ENCODE measurements at regions not wholly inside any gene's neighbourhood (a gene's known extent, or its start where the extent isn't known, plus 50 kb on each side); places are given as distances from the start of the nearest gene placed in this dataset.

DNA sequence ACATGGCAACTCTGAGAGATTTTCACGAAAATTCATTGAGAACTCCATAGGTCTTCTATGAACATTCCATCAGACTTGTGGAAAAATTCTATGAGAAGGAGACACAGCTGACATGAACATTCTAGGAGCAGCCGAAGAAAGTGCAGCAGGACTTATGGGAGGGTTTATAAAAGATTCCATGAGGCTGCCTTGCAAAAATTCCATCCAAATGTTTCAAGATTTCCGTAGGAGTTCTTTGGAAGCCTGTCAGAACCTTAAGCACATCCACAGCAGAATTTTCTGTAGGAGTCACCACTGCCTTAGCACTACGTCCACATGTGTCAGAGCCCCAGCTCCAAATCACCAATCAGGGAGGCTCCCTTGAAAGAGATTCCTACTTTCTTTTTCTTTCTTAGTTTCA is 67.0 kb upstream of the MSX1 start:
- POLR2A ChIA-PET, result no interaction called here

DNA sequence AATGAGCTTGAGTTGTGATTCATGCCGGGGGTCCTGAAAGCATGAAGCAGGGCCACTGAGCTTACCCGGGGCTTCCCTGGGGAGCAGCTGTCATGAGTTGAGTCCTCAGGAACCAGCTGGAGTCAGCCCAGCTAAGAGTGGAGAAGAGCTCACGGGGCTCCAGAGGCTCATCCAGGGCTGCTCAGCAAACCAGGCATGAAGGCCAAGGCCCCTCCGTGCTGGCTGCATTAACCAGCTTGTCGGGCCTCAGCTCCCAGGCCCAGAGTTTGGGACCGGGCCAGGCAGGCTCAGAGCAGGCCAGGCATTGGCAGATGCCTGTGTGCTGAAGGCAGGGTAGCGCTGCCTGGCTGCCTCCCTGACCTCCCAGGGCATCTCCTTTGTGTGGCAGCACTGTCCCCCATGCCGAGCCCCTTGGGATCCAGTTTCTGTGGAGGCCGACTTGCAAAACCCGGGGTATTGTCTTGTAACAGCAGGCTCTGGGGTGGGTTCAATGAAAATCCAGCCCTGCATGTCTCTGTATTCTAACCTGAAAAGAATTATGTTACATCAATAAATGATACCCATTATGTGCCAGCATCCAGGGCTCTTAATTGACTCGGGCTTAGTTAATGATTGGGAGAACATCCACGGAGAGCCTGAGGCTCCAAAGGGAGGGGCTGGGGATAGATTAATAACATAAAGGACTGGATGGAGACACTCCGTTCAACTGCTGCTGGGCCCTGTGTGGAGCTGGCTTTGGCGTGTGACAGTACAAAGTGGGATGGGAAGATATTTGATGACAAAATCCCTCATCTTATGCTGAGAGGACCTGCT is 68.0 kb upstream of the MSX1 start:
- Histone ChIP-seq H3K4me1 (ENCODE audit: control insufficient read depth in 2 of 2, insufficient read depth in 2 of 2, low read length in 2 of 2) (no peaks in the 10 kb centered on the region), H3K27ac (ENCODE audit: low read depth, low read length) (no peak overlapping the region), H3K9me3 (ENCODE audit: control insufficient read depth in 2 of 3, low read length in 3 of 3) (peaks cover 0 to 26% (median 0%) of the 10 kb centered on the region in 3 experiments), H3K4me3 (ENCODE audit: low read length) (no peak overlapping the region), H3K27me3 (ENCODE audit: control insufficient read depth in 2 of 2, insufficient read depth in 2 of 2, low read length in 2 of 2) (no peaks in the 10 kb centered on the region), H3K36me3 (ENCODE audit: control insufficient read depth in 2 of 3, insufficient read depth in 3 of 3, low read length in 3 of 3) (no peaks in the 10 kb centered on the region)
- Mint-ChIP-seq H3K36me3 (peaks cover 3 to 22% (median 9%) of the 10 kb centered on the region in 5 donors), H3K9me3 (peaks cover 20 to 74% (median 29%) of the 10 kb centered on the region in 11 donors), H3K27me3 (peaks cover 0 to 21% (median 11%) of the 10 kb centered on the region in 5 donors), H3K4me3 (no peak overlapping the region), H3K27ac (no peak overlapping the region), H3K4me1 (peaks cover 0 to 6% (median 0%) of the 10 kb centered on the region in 7 donors)
- CTCF ChIA-PET, result no interaction called here
- ATAC-seq, result no peak
- POLR2A ChIA-PET, result no interaction called here
- intact Hi-C loops (cut with micrococcal nuclease), result no loop called here
- no peak for DNase-seq

More for the DNA sequence above, 67.0 kb upstream of the MSX1 start:
- Histone ChIP-seq H3K9me3 (ENCODE audit: control insufficient read depth in 2 of 3, low read length in 3 of 3) (peaks cover 0 to 24% (median 0%) of the 10 kb centered on the region in 3 experiments), H3K4me1 (ENCODE audit: control insufficient read depth in 2 of 2, insufficient read depth in 2 of 2, low read length in 2 of 2) (no peaks in the 10 kb centered on the region), H3K27ac (ENCODE audit: low read depth, low read length) (no peak overlapping the region), H3K4me3 (ENCODE audit: low read length) (no peak overlapping the region), H3K36me3 (ENCODE audit: control insufficient read depth in 2 of 3, insufficient read depth in 3 of 3, low read length in 3 of 3) (no peaks in the 10 kb centered on the region), H3K27me3 (ENCODE audit: control insufficient read depth in 2 of 2, insufficient read depth in 2 of 2, low read length in 2 of 2) (no peaks in the 10 kb centered on the region)
- peaks cover 5 to 20% (median 9%) of the 10 kb centered on the region in 5 donors for H3K36me3 Mint-ChIP-seq
- intact Hi-C loops (cut with micrococcal nuclease), result no loop called here
- CTCF ChIA-PET, result no interaction called here
- no peak for DNase-seq
- no peak overlapping the region for H3K27ac Mint-ChIP-seq
- peaks cover 0 to 6% (median 0%) of the 10 kb centered on the region in 7 donors for H3K4me1 Mint-ChIP-seq
- H3K27me3 Mint-ChIP-seq, result peaks cover 0 to 25% (median 15%) of the 10 kb centered on the region in 5 donors
- ATAC-seq, result no peak
- peaks cover 21 to 76% (median 33%) of the 10 kb centered on the region in 11 donors for H3K9me3 Mint-ChIP-seq
- no peak overlapping the region for H3K4me3 Mint-ChIP-seq

DNA sequence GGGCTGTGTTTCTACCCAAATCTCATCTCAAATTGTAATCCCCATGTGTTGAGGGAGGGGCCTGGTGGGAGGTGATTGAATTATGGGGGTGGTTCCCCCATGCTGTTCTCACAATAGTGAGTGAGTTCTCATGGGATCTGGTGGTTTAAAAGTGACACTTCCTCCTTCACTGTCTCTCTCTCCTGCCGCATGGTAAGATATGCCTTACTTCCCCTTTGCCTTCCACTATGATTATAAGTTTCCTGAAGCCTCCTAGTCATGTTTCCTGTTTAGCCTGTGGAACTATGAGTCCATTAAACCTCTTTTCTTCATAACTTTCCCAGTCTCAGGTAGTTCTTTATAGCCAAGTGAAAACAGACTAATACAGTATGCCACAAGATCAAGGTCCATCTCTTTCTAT is 70.0 kb upstream of the MSX1 start:
- no peak overlapping the region for H3K4me3 Mint-ChIP-seq
- Histone ChIP-seq H3K36me3 (ENCODE audit: control insufficient read depth in 2 of 3, insufficient read depth in 3 of 3, low read length in 3 of 3) (no peaks in the 10 kb centered on the region), H3K4me1 (ENCODE audit: control insufficient read depth in 2 of 2, insufficient read depth in 2 of 2, low read length in 2 of 2) (no peaks in the 10 kb centered on the region), H3K4me3 (ENCODE audit: low read length) (no peak overlapping the region), H3K27me3 (ENCODE audit: control insufficient read depth in 2 of 2, insufficient read depth in 2 of 2, low read length in 2 of 2) (no peaks in the 10 kb centered on the region), H3K9me3 (ENCODE audit: control insufficient read depth in 2 of 3, low read length in 3 of 3) (peaks cover 0 to 26% (median 0%) of the 10 kb centered on the region in 3 experiments), H3K27ac (ENCODE audit: low read depth, low read length) (no peak overlapping the region)
- peaks cover 0 to 6% (median 0%) of the 10 kb centered on the region in 7 donors for H3K4me1 Mint-ChIP-seq
- no peak for DNase-seq
- H3K27ac Mint-ChIP-seq, result no peak overlapping the region
- CTCF ChIA-PET, result no interaction called here
- no peak for ATAC-seq
- H3K36me3 Mint-ChIP-seq, result peaks cover 0 to 22% (median 9%) of the 10 kb centered on the region in 5 donors
- H3K27me3 Mint-ChIP-seq, result peaks cover 0 to 17% (median 7%) of the 10 kb centered on the region in 5 donors
- POLR2A ChIA-PET, result no interaction called here
- peaks cover 20 to 75% (median 30%) of the 10 kb centered on the region in 11 donors for H3K9me3 Mint-ChIP-seq
- intact Hi-C loops (cut with micrococcal nuclease), result no loop called here

DNA sequence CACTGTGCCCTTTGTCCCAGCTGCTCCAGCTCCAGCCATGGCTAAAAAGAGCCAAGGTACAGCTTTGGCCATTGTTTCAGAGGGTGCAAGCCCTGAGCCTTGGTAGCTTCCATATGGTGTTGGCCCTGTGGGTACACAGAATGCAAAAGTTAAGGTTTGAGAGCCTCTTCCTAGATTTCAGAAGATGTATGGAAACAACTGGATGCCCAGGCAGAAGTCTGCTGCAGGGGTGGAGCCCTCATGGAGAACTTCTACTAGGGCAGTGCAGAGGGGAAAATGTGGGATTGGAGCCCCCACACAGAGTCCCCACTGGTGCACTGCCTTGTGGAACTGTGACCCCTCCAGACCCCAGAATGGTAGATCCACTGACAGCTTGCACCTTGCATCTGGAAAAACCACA is 70.9 kb upstream of the MSX1 start:
- Histone ChIP-seq H3K4me1 (ENCODE audit: control insufficient read depth in 2 of 2, insufficient read depth in 2 of 2, low read length in 2 of 2) (no peaks in the 10 kb centered on the region), H3K27ac (ENCODE audit: low read depth, low read length) (no peak overlapping the region), H3K27me3 (ENCODE audit: control insufficient read depth in 2 of 2, insufficient read depth in 2 of 2, low read length in 2 of 2) (no peaks in the 10 kb centered on the region), H3K9me3 (ENCODE audit: control insufficient read depth in 2 of 3, low read length in 3 of 3) (peaks cover 0 to 26% (median 0%) of the 10 kb centered on the region in 3 experiments), H3K36me3 (ENCODE audit: control insufficient read depth in 2 of 3, insufficient read depth in 3 of 3, low read length in 3 of 3) (no peaks in the 10 kb centered on the region), H3K4me3 (ENCODE audit: low read length) (no peak overlapping the region)
- ATAC-seq (no peak), DNase-seq (no peak)
- intact Hi-C loops (cut with micrococcal nuclease), result no loop called here
- H3K27me3 Mint-ChIP-seq, result peaks cover 0 to 17% (median 7%) of the 10 kb centered on the region in 5 donors
- no peak overlapping the region for H3K4me3 Mint-ChIP-seq
- peaks cover 0 to 22% (median 9%) of the 10 kb centered on the region in 5 donors for H3K36me3 Mint-ChIP-seq
- peaks cover 0 to 6% (median 0%) of the 10 kb centered on the region in 7 donors for H3K4me1 Mint-ChIP-seq
- CTCF ChIA-PET, result no interaction called here
- H3K27ac Mint-ChIP-seq, result no peak overlapping the region
- POLR2A ChIA-PET, result no interaction called here
- peaks cover 20 to 68% (median 29%) of the 10 kb centered on the region in 11 donors for H3K9me3 Mint-ChIP-seq

DNA sequence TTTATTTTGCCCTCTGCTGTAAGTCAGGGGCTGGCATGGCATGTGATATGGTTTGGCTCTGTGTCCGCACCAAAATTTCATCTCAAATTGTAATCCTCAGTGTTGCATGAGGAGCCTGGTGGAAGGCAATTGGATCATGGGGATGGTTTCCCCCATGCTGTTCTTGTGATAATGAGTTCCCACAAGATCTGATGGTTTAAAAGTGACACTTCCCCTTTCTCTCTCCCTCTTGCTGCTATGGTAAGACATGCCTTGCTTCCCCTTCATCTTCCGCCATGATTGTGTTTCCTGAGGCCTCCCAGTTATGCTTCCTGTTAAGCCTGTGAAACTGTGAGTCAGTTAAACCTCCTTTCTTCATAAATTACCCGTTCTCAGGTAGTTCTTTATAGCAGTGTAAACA is 72.0 kb upstream of the MSX1 start:
- Histone ChIP-seq H3K9me3 (ENCODE audit: control insufficient read depth in 2 of 3, low read length in 3 of 3) (peaks cover 0 to 21% (median 0%) of the 10 kb centered on the region in 3 experiments), H3K4me1 (ENCODE audit: control insufficient read depth in 2 of 2, insufficient read depth in 2 of 2, low read length in 2 of 2) (no peaks in the 10 kb centered on the region), H3K36me3 (ENCODE audit: control insufficient read depth in 2 of 3, insufficient read depth in 3 of 3, low read length in 3 of 3) (no peaks in the 10 kb centered on the region), H3K27me3 (ENCODE audit: control insufficient read depth in 2 of 2, insufficient read depth in 2 of 2, low read length in 2 of 2) (no peaks in the 10 kb centered on the region), H3K4me3 (ENCODE audit: low read length) (no peak overlapping the region), H3K27ac (ENCODE audit: low read depth, low read length) (no peak overlapping the region)
- H3K9me3 Mint-ChIP-seq, result peaks cover 16 to 57% (median 24%) of the 10 kb centered on the region in 11 donors
- ATAC-seq, result no peak
- intact Hi-C loops (cut with micrococcal nuclease), result no loop called here
- H3K4me3 Mint-ChIP-seq, result no peak overlapping the region
- no peak overlapping the region for H3K27ac Mint-ChIP-seq
- ChIA-PET POLR2A (no interaction called here), CTCF (no interaction called here)
- H3K4me1 Mint-ChIP-seq, result no peaks in the 10 kb centered on the region
- DNase-seq, result no peak
- peaks cover 0 to 15% (median 0%) of the 10 kb centered on the region in 5 donors for H3K27me3 Mint-ChIP-seq
- H3K36me3 Mint-ChIP-seq, result peaks cover 0 to 22% (median 6%) of the 10 kb centered on the region in 5 donors

DNA sequence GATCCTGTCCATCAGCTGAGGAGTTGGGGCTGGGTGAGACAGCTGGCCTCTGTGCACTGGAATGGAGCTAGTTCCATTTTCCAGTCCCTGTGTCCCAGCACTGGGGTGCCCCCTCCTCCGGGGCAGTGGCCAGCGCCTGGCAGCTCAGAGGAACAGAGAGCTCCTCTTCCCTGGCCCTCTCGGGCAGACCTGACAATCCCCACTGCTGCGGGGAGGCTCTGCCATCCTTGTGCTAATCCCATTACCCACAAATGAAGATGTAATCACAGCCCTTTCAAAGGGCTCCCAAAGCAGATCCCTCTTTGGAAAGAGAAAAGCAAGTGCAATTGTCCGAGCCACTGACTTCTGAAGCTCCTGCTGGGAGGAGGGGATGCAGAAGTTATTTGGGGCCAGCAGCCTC is 75.1 kb upstream of the MSX1 start:
- Mint-ChIP-seq H3K27me3 (peaks cover 0 to 11% (median 0%) of the 10 kb centered on the region in 5 donors), H3K36me3 (peaks cover 0 to 15% (median 3%) of the 10 kb centered on the region in 5 donors), H3K4me3 (no peak overlapping the region), H3K9me3 (peaks cover 8 to 54% (median 17%) of the 10 kb centered on the region in 11 donors), H3K4me1 (no peaks in the 10 kb centered on the region), H3K27ac (no peak overlapping the region)
- intact Hi-C loops (cut with micrococcal nuclease), result no loop called here
- Histone ChIP-seq H3K9me3 (ENCODE audit: control insufficient read depth in 2 of 3, low read length in 3 of 3) (peaks cover 0 to 16% (median 0%) of the 10 kb centered on the region in 3 experiments), H3K27me3 (ENCODE audit: control insufficient read depth in 2 of 2, insufficient read depth in 2 of 2, low read length in 2 of 2) (no peaks in the 10 kb centered on the region), H3K27ac (ENCODE audit: low read depth, low read length) (no peak overlapping the region), H3K4me3 (ENCODE audit: low read length) (no peak overlapping the region), H3K4me1 (ENCODE audit: control insufficient read depth in 2 of 2, insufficient read depth in 2 of 2, low read length in 2 of 2) (no peaks in the 10 kb centered on the region), H3K36me3 (ENCODE audit: control insufficient read depth in 2 of 3, insufficient read depth in 3 of 3, low read length in 3 of 3) (no peaks in the 10 kb centered on the region)
- CTCF ChIA-PET, result no interaction called here
- POLR2A ChIA-PET, result no interaction called here
- no peak for DNase-seq
- ATAC-seq, result no peak

DNA sequence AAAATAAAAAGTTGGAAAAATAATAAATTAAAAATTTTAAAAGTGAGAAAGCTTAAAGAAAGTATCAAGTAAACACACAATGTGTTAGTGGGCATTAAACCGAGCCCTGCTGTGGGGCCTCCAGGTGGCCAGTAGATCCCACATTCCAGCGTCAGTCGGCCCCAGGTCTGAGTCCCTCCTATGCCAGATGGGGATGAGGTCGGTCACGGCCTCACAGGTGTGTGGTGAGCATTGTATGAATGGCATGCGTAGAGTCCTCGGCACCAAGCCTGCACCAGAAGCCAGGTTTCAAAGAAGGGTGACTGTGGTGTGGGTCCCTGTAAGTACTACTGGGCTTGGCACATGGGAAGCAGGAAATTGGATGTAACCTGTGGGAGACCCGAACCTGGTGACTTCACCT is 75.6 kb upstream of the MSX1 start:
- DNase-seq (no peak), ATAC-seq (no peak)
- no peak overlapping the region for H3K4me3 Mint-ChIP-seq
- H3K4me1 ChIP-seq (ENCODE audit: control insufficient read depth in 2 of 2, insufficient read depth in 2 of 2, low read length in 2 of 2), result no peaks in the 10 kb centered on the region
- CTCF ChIA-PET, result no interaction called here
- peaks cover 0 to 11% (median 0%) of the 10 kb centered on the region in 5 donors for H3K27me3 Mint-ChIP-seq
- H3K9me3 ChIP-seq (ENCODE audit: control insufficient read depth in 2 of 3, low read length in 3 of 3), result peaks cover 0 to 13% (median 0%) of the 10 kb centered on the region in 3 experiments
- POLR2A ChIA-PET, result no interaction called here
- no peak overlapping the region for H3K27ac Mint-ChIP-seq
- intact Hi-C loops (cut with micrococcal nuclease), result no loop called here
- no peak overlapping the region for H3K27ac ChIP-seq (ENCODE audit: low read depth, low read length)
- H3K36me3 Mint-ChIP-seq, result peaks cover 0 to 13% (median 3%) of the 10 kb centered on the region in 5 donors
- H3K4me3 ChIP-seq (ENCODE audit: low read length), result no peak overlapping the region
- H3K27me3 ChIP-seq (ENCODE audit: control insufficient read depth in 2 of 2, insufficient read depth in 2 of 2, low read length in 2 of 2), result no peaks in the 10 kb centered on the region
- H3K9me3 Mint-ChIP-seq, result peaks cover 4 to 50% (median 13%) of the 10 kb centered on the region in 11 donors
- H3K36me3 ChIP-seq (ENCODE audit: control insufficient read depth in 2 of 3, insufficient read depth in 3 of 3, low read length in 3 of 3), result no peaks in the 10 kb centered on the region
- no peaks in the 10 kb centered on the region for H3K4me1 Mint-ChIP-seq

Measured in naive thymus-derived CD4-positive, alpha-beta T cell (primary cell).